ENCODE measurements at regions not wholly inside any gene's neighbourhood (a gene's known extent, or its start where the extent isn't known, plus 50 kb on each side); places are given as distances from the start of the nearest gene placed in this dataset.

DNA sequence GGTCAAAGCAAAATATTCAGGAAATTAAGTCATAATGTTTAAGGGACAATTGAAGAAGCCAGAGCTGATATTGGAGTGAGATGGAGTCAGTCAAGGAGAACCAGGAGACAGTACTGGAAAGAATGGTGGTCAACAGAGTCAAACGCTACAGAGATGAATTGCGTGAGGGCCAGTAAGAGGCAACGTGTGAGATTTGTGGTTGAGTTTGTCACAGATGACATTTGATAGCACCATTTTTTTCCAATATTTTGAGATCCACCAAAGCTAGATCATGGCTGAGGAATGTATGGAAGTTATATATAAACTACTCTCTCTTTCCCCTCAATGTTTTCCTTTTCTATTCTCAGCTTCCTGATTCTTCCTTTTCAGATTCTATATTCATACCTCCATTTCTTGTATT, 375.1 kb upstream of the ROBO2 start:
- ChIA-PET POLR2A (no interaction called here), CTCF (ENCODE audit: low intra/inter-chr PET ratio) (no interaction called here)
- no peak for FAIRE-seq
- no peaks in the 10 kb centered on the region for H4K20me1 ChIP-seq (replicated peaks; ENCODE audit: control insufficient read depth, insufficient read depth, low read length)
- no peak overlapping the region for H3K4me3 ChIP-seq
- H3K9me1 ChIP-seq (ENCODE audit: control insufficient read depth, insufficient read depth, low read length) = no peaks in the 10 kb centered on the region
- H3K9ac ChIP-seq (ENCODE audit: insufficient read depth in 1 of 2, low read depth in 2 of 2, low read length in 2 of 2) = no peak overlapping the region
- no peak for ATAC-seq
- no peaks in the 10 kb centered on the region for H3K9me3 ChIP-seq (replicated peaks; ENCODE audit: control insufficient read depth, insufficient read depth, low read depth, low read length)
- intact Hi-C loops (cut with micrococcal nuclease) = no loop called here
- in situ Hi-C loops (cut with MboI) = no loop called here
- no peak overlapping the region for H3K27ac ChIP-seq (ENCODE audit: extremely low read depth, low read depth, low read length)
- no peak overlapping the region for H2AFZ ChIP-seq (ENCODE audit: low read depth, low read length)
- no peaks in the 10 kb centered on the region for H3K27me3 ChIP-seq (ENCODE audit: control insufficient read depth in 2 of 2, insufficient read depth in 2 of 2, low read length in 2 of 2)
- H3K4me2 ChIP-seq (ENCODE audit: insufficient read depth, low read length) = no peak overlapping the region
- DNase-seq (ENCODE audit: extremely low read depth in 1 of 4, low spot score in 3 of 4) = no peak
- WGBS (ENCODE audit: insufficient coverage, low coverage, missing lambda C conversion rate) = 0% methylated on average over 3 of the region's 3 CpGs
- BruUV-seq (replicated peaks) = no TSS peak
- H3K79me2 ChIP-seq (ENCODE audit: control insufficient read depth, insufficient read depth, low read length) = no peaks in the 10 kb centered on the region
- no peaks in the 10 kb centered on the region for H3K36me3 ChIP-seq (ENCODE audit: control insufficient read depth, insufficient read depth, low read length)
- H3K4me1 ChIP-seq (replicated peaks in 1 of 2; ENCODE audit: control insufficient read depth in 2 of 2, insufficient read depth in 2 of 2, low read length in 2 of 2) = no peaks in the 10 kb centered on the region
- TF ChIP-seq, protein P1, sequence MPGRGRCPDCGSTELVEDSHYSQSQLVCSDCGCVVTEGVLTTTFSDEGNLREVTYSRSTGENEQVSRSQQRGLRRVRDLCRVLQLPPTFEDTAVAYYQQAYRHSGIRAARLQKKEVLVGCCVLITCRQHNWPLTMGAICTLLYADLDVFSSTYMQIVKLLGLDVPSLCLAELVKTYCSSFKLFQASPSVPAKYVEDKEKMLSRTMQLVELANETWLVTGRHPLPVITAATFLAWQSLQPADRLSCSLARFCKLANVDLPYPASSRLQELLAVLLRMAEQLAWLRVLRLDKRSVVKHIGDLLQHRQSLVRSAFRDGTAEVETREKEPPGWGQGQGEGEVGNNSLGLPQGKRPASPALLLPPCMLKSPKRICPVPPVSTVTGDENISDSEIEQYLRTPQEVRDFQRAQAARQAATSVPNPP (IDR thresholded peaks at IDR 0.05; ENCODE audit: borderline replicate concordance, insufficient read depth, insufficient read length) = no peak
- TF ChIP-seq, protein P2, sequence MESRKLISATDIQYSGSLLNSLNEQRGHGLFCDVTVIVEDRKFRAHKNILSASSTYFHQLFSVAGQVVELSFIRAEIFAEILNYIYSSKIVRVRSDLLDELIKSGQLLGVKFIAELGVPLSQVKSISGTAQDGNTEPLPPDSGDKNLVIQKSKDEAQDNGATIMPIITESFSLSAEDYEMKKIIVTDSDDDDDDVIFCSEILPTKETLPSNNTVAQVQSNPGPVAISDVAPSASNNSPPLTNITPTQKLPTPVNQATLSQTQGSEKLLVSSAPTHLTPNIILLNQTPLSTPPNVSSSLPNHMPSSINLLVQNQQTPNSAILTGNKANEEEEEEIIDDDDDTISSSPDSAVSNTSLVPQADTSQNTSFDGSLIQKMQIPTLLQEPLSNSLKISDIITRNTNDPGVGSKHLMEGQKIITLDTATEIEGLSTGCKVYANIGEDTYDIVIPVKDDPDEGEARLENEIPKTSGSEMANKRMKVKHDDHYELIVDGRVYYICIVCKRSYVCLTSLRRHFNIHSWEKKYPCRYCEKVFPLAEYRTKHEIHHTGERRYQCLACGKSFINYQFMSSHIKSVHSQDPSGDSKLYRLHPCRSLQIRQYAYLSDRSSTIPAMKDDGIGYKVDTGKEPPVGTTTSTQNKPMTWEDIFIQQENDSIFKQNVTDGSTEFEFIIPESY (CRISPR knock-in tag; IDR thresholded peaks at IDR 0.05) = no peak
- TF ChIP-seq PHB (CRISPR knock-in tag; IDR thresholded peaks at IDR 0.05) = no peak
- no peak for TF ChIP-seq CAMTA2 (CRISPR knock-in tag; conservative IDR thresholded peaks at IDR 0.05)
- no peak for TF ChIP-seq GATA2 (CRISPR knock-in tag; IDR thresholded peaks at IDR 0.05)
- TF ChIP-seq, protein P3, sequence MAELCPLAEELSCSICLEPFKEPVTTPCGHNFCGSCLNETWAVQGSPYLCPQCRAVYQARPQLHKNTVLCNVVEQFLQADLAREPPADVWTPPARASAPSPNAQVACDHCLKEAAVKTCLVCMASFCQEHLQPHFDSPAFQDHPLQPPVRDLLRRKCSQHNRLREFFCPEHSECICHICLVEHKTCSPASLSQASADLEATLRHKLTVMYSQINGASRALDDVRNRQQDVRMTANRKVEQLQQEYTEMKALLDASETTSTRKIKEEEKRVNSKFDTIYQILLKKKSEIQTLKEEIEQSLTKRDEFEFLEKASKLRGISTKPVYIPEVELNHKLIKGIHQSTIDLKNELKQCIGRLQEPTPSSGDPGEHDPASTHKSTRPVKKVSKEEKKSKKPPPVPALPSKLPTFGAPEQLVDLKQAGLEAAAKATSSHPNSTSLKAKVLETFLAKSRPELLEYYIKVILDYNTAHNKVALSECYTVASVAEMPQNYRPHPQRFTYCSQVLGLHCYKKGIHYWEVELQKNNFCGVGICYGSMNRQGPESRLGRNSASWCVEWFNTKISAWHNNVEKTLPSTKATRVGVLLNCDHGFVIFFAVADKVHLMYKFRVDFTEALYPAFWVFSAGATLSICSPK (IDR thresholded peaks at IDR 0.05; ENCODE audit: borderline replicate concordance) = no peak
- TF ChIP-seq SPI1 (IDR thresholded peaks at IDR 0.05; ENCODE audit: borderline replicate concordance, low read depth, low read length) = no peak
- TF ChIP-seq ZNF507 (tag; conservative IDR thresholded peaks at IDR 0.05) = no peak
- TF ChIP-seq FOXK1 (CRISPR knock-in tag; IDR thresholded peaks at IDR 0.05; ENCODE audit: borderline replicate concordance) = no peak
- TF ChIP-seq CHD1 (IDR thresholded peaks at IDR 0.05; ENCODE audit: low read length) = no peak
- no peak for TF ChIP-seq TEAD1 (CRISPR knock-in tag; IDR thresholded peaks at IDR 0.05)
- TF ChIP-seq ATF6 (CRISPR knock-in tag; IDR thresholded peaks at IDR 0.05) = no peak
- no peak for TF ChIP-seq NR2C2 (CRISPR knock-in tag; IDR thresholded peaks at IDR 0.05)
- TF ChIP-seq NR2C2 (tag; IDR thresholded peaks at IDR 0.05) = no peak
- TF ChIP-seq, protein P4, sequence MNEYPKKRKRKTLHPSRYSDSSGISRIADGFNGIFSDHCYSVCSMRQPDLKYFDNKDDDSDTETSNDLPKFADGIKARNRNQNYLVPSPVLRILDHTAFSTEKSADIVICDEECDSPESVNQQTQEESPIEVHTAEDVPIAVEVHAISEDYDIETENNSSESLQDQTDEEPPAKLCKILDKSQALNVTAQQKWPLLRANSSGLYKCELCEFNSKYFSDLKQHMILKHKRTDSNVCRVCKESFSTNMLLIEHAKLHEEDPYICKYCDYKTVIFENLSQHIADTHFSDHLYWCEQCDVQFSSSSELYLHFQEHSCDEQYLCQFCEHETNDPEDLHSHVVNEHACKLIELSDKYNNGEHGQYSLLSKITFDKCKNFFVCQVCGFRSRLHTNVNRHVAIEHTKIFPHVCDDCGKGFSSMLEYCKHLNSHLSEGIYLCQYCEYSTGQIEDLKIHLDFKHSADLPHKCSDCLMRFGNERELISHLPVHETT (CRISPR knock-in tag; conservative IDR thresholded peaks at IDR 0.05 in 1 of 2, IDR thresholded peaks at IDR 0.05 in 1 of 2) = no peak

Data from K562 (cell line).